ENCODE measurements at regions not wholly inside any gene's neighbourhood (a gene's known extent, or its start where the extent isn't known, plus 50 kb on each side); places are given as distances from the start of the nearest gene placed in this dataset.

- no peak overlapping the region for H3K4me2 ChIP-seq (ENCODE audit: extremely low read depth, insufficient read depth, low read length)
- no peaks in the 10 kb centered on the region for H3K36me3 ChIP-seq (ENCODE audit: control insufficient read depth, insufficient read depth, low read length)
- no peaks in the 10 kb centered on the region for H3K9me3 ChIP-seq (ENCODE audit: control insufficient read depth, insufficient read depth, low read depth, low read length)
- H3K9ac ChIP-seq (ENCODE audit: insufficient read depth, low read length), result no peak overlapping the region
- no peaks in the 10 kb centered on the region for H3K79me2 ChIP-seq (ENCODE audit: control insufficient read depth, insufficient read depth, low read length)
- no peak overlapping the region for H3K27ac ChIP-seq (ENCODE audit: insufficient read depth, low read length)
- no peaks in the 10 kb centered on the region for H4K20me1 ChIP-seq (ENCODE audit: control insufficient read depth, extremely low read depth, insufficient read depth, low read length)
- H2AFZ ChIP-seq (ENCODE audit: low read length), result no peak overlapping the region
- no peaks in the 10 kb centered on the region for H3K4me1 ChIP-seq (ENCODE audit: control insufficient read depth, extremely low read depth, insufficient read depth, low read length)
- DNase-seq (ENCODE audit: low read depth in 2 of 2), result no peak
- TF ChIP-seq EZH2 (IDR thresholded peaks at IDR 0.05; ENCODE audit: low read length, missing control alignments) (no peak), CTCF (conservative IDR thresholded peaks at IDR 0.05 in 1 of 2, IDR thresholded peaks at IDR 0.05 in 1 of 2; ENCODE audit: low read depth in 1 of 2, low read length in 2 of 2) (no peak)
- H3K4me3 ChIP-seq (replicated peaks in 1 of 4; ENCODE audit: control extremely low read depth in 1 of 4, insufficient read depth in 1 of 4, low read depth in 3 of 4, low read length in 4 of 4), result no peak overlapping the region
- no peaks in the 10 kb centered on the region for H3K27me3 ChIP-seq (ENCODE audit: control insufficient read depth, insufficient read depth, low read length)
These were observed 407.4 kb upstream of the AZI2 start for GRCh38 chr3:28756056-28756455.

GRCh38 chr3:28758115-28758514 lies 409.5 kb upstream of the AZI2 start:
- Histone ChIP-seq H3K4me3 (replicated peaks in 1 of 4; ENCODE audit: control extremely low read depth in 1 of 4, insufficient read depth in 1 of 4, low read depth in 3 of 4, low read length in 4 of 4) (no peak overlapping the region), H3K36me3 (ENCODE audit: control insufficient read depth, insufficient read depth, low read length) (no peaks in the 10 kb centered on the region)

GRCh38 chr3:28761375-28761774 lies 412.8 kb upstream of the AZI2 start:
- H3K4me1 ChIP-seq (ENCODE audit: control insufficient read depth, extremely low read depth, insufficient read depth, low read length), result no peaks in the 10 kb centered on the region
- H3K4me2 ChIP-seq (ENCODE audit: extremely low read depth, insufficient read depth, low read length), result no peak overlapping the region
- no peak overlapping the region for H2AFZ ChIP-seq (ENCODE audit: low read length)
- no peaks in the 10 kb centered on the region for H3K27me3 ChIP-seq (ENCODE audit: control insufficient read depth, insufficient read depth, low read length)
- no peaks in the 10 kb centered on the region for H4K20me1 ChIP-seq (ENCODE audit: control insufficient read depth, extremely low read depth, insufficient read depth, low read length)
- DNase-seq (ENCODE audit: low read depth in 2 of 2), result no peak
- no peaks in the 10 kb centered on the region for H3K9me3 ChIP-seq (ENCODE audit: control insufficient read depth, insufficient read depth, low read depth, low read length)
- H3K27ac ChIP-seq (ENCODE audit: insufficient read depth, low read length), result no peak overlapping the region
- TF ChIP-seq EZH2 (IDR thresholded peaks at IDR 0.05; ENCODE audit: low read length, missing control alignments), result no peak
- TF ChIP-seq CTCF (conservative IDR thresholded peaks at IDR 0.05 in 1 of 2, IDR thresholded peaks at IDR 0.05 in 1 of 2; ENCODE audit: low read depth in 1 of 2, low read length in 2 of 2), result no peak
- H3K79me2 ChIP-seq (ENCODE audit: control insufficient read depth, insufficient read depth, low read length), result no peaks in the 10 kb centered on the region
- H3K4me3 ChIP-seq (replicated peaks in 1 of 4; ENCODE audit: control extremely low read depth in 1 of 4, insufficient read depth in 1 of 4, low read depth in 3 of 4, low read length in 4 of 4), result no peak overlapping the region
- H3K36me3 ChIP-seq (ENCODE audit: control insufficient read depth, insufficient read depth, low read length), result no peaks in the 10 kb centered on the region
- no peak overlapping the region for H3K9ac ChIP-seq (ENCODE audit: insufficient read depth, low read length)

More at GRCh38 chr3:28758115-28758514, 409.5 kb upstream of the AZI2 start:
- Histone ChIP-seq H2AFZ (ENCODE audit: low read length) (no peak overlapping the region), H3K27ac (ENCODE audit: insufficient read depth, low read length) (no peak overlapping the region), H3K9me3 (ENCODE audit: control insufficient read depth, insufficient read depth, low read depth, low read length) (no peaks in the 10 kb centered on the region), H3K27me3 (ENCODE audit: control insufficient read depth, insufficient read depth, low read length) (no peaks in the 10 kb centered on the region), H3K4me1 (ENCODE audit: control insufficient read depth, extremely low read depth, insufficient read depth, low read length) (no peaks in the 10 kb centered on the region), H3K4me2 (ENCODE audit: extremely low read depth, insufficient read depth, low read length) (no peak overlapping the region), H3K9ac (ENCODE audit: insufficient read depth, low read length) (no peak overlapping the region), H3K79me2 (ENCODE audit: control insufficient read depth, insufficient read depth, low read length) (no peaks in the 10 kb centered on the region), H4K20me1 (ENCODE audit: control insufficient read depth, extremely low read depth, insufficient read depth, low read length) (no peaks in the 10 kb centered on the region)
- DNase-seq (ENCODE audit: low read depth in 2 of 2), result no peak
- TF ChIP-seq CTCF (conservative IDR thresholded peaks at IDR 0.05 in 1 of 2, IDR thresholded peaks at IDR 0.05 in 1 of 2; ENCODE audit: low read depth in 1 of 2, low read length in 2 of 2) (no peak), EZH2 (IDR thresholded peaks at IDR 0.05; ENCODE audit: low read length, missing control alignments) (no peak)

All from fibroblast of lung (primary cell).